Sigmoid colon (tissue), 4 donors: ENCODE measurements at regions not wholly inside any gene's neighbourhood (a gene's known extent, or its start where the extent isn't known, plus 50 kb on each side); places are given as distances from the start of the nearest gene placed in this dataset.
A peak's percentile ranks its signal among the peaks of the same experiment; 100 is the strongest.

Experiments used
- EP300 ChIP-seq, 4 donors: sonication (generic); formaldehyde crosslinking; IDR thresholded peaks; one replicate each; pipeline ENCODE4 v1.6.1; 2017; ENCODE audit warnings: antibody characterized with exemption in 4 of 4
- POLR2A ChIP-seq, 2 donors: fragments of 450-650 bp; IDR thresholded peaks; one replicate each; pipeline ENCODE4 v1.6.1; 2016; ENCODE audit warnings: antibody characterized with exemption in 2 of 2, mild to moderate bottlenecking in 2 of 2, moderate library complexity in 2 of 2
- POLR2AphosphoS5 ChIP-seq, 4 donors: sonication (generic); formaldehyde crosslinking; IDR thresholded peaks; one replicate each; pipeline ENCODE4 v1.6.1; 2017; ENCODE audit warnings: antibody characterized with exemption in 4 of 4
- TF ChIP-seq, protein P1 (sequence below), 4 experiments: fragments of 450-650 bp in 3 of 4; fragments of 200-600 bp in 1 of 4; IDR thresholded peaks; one replicate each; pipeline ENCODE4 v1.5.1; 2016 to 2019; ENCODE audit warnings: antibody characterized with exemption in 4 of 4, mild to moderate bottlenecking in 3 of 4, moderate library complexity in 2 of 4

DNA sequence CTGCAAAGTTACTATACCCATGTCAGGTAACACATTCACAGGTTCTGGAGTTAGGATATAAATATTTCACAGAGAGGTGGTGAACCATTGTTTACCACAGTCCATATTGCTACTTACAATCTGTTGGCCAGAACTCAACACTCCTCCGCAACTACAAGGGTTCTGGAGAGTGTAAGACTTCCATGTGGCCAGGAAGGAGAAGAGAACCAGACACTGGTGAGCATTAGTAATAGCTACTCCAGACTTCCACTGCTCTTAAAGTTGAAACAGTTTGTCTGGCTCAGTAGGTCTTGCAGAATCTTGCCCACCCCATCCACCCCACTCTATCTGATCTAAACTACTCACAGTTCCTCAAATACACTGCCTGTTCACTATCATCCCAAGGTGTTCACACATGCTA, 369.6 kb downstream of the DUSP6 start:
- TF ChIP-seq, protein P1, sequence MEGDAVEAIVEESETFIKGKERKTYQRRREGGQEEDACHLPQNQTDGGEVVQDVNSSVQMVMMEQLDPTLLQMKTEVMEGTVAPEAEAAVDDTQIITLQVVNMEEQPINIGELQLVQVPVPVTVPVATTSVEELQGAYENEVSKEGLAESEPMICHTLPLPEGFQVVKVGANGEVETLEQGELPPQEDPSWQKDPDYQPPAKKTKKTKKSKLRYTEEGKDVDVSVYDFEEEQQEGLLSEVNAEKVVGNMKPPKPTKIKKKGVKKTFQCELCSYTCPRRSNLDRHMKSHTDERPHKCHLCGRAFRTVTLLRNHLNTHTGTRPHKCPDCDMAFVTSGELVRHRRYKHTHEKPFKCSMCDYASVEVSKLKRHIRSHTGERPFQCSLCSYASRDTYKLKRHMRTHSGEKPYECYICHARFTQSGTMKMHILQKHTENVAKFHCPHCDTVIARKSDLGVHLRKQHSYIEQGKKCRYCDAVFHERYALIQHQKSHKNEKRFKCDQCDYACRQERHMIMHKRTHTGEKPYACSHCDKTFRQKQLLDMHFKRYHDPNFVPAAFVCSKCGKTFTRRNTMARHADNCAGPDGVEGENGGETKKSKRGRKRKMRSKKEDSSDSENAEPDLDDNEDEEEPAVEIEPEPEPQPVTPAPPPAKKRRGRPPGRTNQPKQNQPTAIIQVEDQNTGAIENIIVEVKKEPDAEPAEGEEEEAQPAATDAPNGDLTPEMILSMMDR (IDR thresholded peaks at IDR 0.05): no peak
- TF ChIP-seq POLR2A (IDR thresholded peaks at IDR 0.05): no peak
- TF ChIP-seq EP300 (IDR thresholded peaks at IDR 0.05): no peak
- peak in 2 of 4 donors; percentile 32 to 38 for TF ChIP-seq POLR2AphosphoS5 (IDR thresholded peaks at IDR 0.05)
